ENCODE measurements at regions not wholly inside any gene's neighbourhood (a gene's known extent, or its start where the extent isn't known, plus 50 kb on each side); places are given as distances from the start of the nearest gene placed in this dataset.

DNA sequence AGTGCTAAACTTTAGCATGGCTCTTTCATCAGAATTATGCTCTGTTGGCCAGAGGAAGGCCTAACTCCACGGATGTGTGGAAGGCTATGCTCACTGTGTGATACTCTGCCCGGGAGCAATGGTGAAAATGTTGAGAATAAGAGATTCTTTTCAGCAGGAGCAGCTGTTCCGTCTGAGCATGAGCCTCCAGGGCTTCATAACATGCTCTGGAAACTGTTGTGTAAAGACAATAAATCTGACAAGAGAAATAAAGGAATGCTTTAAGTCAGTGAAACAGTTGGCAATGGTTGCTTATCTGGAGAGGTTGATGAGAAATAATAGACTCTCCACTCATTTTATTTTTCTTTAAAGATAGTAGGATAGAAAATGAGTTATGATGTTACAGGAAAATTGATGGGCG lies 269.8 kb downstream of the DIPK2A start:
- Histone ChIP-seq H3K9me3 (ENCODE audit: control insufficient read depth, low read depth, low read length) (no peaks in the 10 kb centered on the region), H3K9me1 (ENCODE audit: control insufficient read depth, extremely low read depth, insufficient read depth, low read length) (no peaks in the 10 kb centered on the region), H3K4me3 (ENCODE audit: control insufficient read depth in 2 of 3, extremely low read depth in 1 of 3, insufficient read depth in 2 of 3, low read depth in 1 of 3, low read length in 3 of 3) (no peak overlapping the region), H2AFZ (ENCODE audit: control insufficient read depth, low read length) (no peak overlapping the region), H3K27me3 (ENCODE audit: control insufficient read depth, extremely low read depth, insufficient read depth, low read length) (no peaks in the 10 kb centered on the region), H3K9ac (ENCODE audit: control insufficient read depth, extremely low read depth, insufficient read depth, low read length) (no peak overlapping the region), H3K4me2 (ENCODE audit: control insufficient read depth, extremely low read depth, insufficient read depth, low read depth, low read length) (no peak overlapping the region), H3K36me3 (ENCODE audit: control insufficient read depth in 2 of 2, extremely low read depth in 1 of 2, insufficient read depth in 2 of 2, low read length in 2 of 2) (no peaks in the 10 kb centered on the region), H3K27ac (ENCODE audit: control insufficient read depth, insufficient read depth, low read length) (no peak overlapping the region), H3K79me2 (ENCODE audit: control insufficient read depth, insufficient read depth, low read length) (no peaks in the 10 kb centered on the region), H3K4me1 (ENCODE audit: control insufficient read depth, extremely low read depth, insufficient read depth, low read length) (no peaks in the 10 kb centered on the region), H4K20me1 (ENCODE audit: control insufficient read depth, extremely low read depth, insufficient read depth, low read length) (no peaks in the 10 kb centered on the region)
- DNase-seq (ENCODE audit: low read depth, low spot score) (no peak), FAIRE-seq (no peak)
- no peak for TF ChIP-seq EZH2 (IDR thresholded peaks at IDR 0.05; ENCODE audit: low read length)
- TF ChIP-seq, protein P1, sequence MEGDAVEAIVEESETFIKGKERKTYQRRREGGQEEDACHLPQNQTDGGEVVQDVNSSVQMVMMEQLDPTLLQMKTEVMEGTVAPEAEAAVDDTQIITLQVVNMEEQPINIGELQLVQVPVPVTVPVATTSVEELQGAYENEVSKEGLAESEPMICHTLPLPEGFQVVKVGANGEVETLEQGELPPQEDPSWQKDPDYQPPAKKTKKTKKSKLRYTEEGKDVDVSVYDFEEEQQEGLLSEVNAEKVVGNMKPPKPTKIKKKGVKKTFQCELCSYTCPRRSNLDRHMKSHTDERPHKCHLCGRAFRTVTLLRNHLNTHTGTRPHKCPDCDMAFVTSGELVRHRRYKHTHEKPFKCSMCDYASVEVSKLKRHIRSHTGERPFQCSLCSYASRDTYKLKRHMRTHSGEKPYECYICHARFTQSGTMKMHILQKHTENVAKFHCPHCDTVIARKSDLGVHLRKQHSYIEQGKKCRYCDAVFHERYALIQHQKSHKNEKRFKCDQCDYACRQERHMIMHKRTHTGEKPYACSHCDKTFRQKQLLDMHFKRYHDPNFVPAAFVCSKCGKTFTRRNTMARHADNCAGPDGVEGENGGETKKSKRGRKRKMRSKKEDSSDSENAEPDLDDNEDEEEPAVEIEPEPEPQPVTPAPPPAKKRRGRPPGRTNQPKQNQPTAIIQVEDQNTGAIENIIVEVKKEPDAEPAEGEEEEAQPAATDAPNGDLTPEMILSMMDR (optimal IDR thresholded peaks at IDR 0.05 in 1 of 3, IDR thresholded peaks at IDR 0.05 in 1 of 3, conservative IDR thresholded peaks at IDR 0.05 in 1 of 3; ENCODE audit: extremely low read depth in 1 of 3, insufficient read depth in 2 of 3, low read length in 3 of 3) = no peak
- dilution Hi-C loops (cut with MboI; ENCODE audit: extremely low pct_ligation_motif_present, low sequenced_read_pairs) = no loop called here

DNA sequence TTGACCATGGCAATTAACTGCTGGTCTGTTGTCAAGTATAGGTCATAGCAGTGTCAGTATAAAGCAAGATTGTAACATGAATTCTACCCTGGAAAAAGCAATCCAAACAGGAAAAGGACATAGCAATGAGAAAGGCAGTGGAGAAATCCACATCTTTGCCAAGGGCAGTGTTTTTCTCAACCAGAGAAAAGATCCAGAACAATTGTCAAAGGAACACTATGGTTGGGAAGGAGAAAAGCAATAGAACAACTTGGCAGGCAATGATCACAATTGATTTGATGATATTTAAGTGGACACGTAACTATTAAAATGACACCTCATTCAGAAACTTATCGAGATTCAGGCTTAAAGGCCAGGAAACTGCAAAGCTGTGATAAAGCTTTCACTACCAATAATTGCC lies 271.1 kb downstream of the DIPK2A start:
- no peak overlapping the region for H3K4me2 ChIP-seq (ENCODE audit: control insufficient read depth, extremely low read depth, insufficient read depth, low read depth, low read length)
- H3K27ac ChIP-seq (ENCODE audit: control insufficient read depth, insufficient read depth, low read length) = no peak overlapping the region
- no peak overlapping the region for H3K4me3 ChIP-seq (ENCODE audit: control insufficient read depth in 2 of 3, extremely low read depth in 1 of 3, insufficient read depth in 2 of 3, low read depth in 1 of 3, low read length in 3 of 3)
- H3K36me3 ChIP-seq (ENCODE audit: control insufficient read depth in 2 of 2, extremely low read depth in 1 of 2, insufficient read depth in 2 of 2, low read length in 2 of 2) = no peaks in the 10 kb centered on the region
- no peak overlapping the region for H3K9ac ChIP-seq (ENCODE audit: control insufficient read depth, extremely low read depth, insufficient read depth, low read length)
- no peaks in the 10 kb centered on the region for H3K9me3 ChIP-seq (ENCODE audit: control insufficient read depth, low read depth, low read length)
- H2AFZ ChIP-seq (ENCODE audit: control insufficient read depth, low read length) = no peak overlapping the region
- TF ChIP-seq EZH2 (IDR thresholded peaks at IDR 0.05; ENCODE audit: low read length) = no peak
- TF ChIP-seq, protein P1 (optimal IDR thresholded peaks at IDR 0.05 in 1 of 3, IDR thresholded peaks at IDR 0.05 in 1 of 3, conservative IDR thresholded peaks at IDR 0.05 in 1 of 3; ENCODE audit: extremely low read depth in 1 of 3, insufficient read depth in 2 of 3, low read length in 3 of 3) = no peak
- no peaks in the 10 kb centered on the region for H4K20me1 ChIP-seq (ENCODE audit: control insufficient read depth, extremely low read depth, insufficient read depth, low read length)
- dilution Hi-C loops (cut with MboI; ENCODE audit: extremely low pct_ligation_motif_present, low sequenced_read_pairs) = no loop called here
- DNase-seq (ENCODE audit: low read depth, low spot score) (no peak), FAIRE-seq (no peak)
- H3K27me3 ChIP-seq (ENCODE audit: control insufficient read depth, extremely low read depth, insufficient read depth, low read length) = no peaks in the 10 kb centered on the region
- H3K4me1 ChIP-seq (ENCODE audit: control insufficient read depth, extremely low read depth, insufficient read depth, low read length) = no peaks in the 10 kb centered on the region
- no peaks in the 10 kb centered on the region for H3K79me2 ChIP-seq (ENCODE audit: control insufficient read depth, insufficient read depth, low read length)
- H3K9me1 ChIP-seq (ENCODE audit: control insufficient read depth, extremely low read depth, insufficient read depth, low read length) = no peaks in the 10 kb centered on the region
